OCI-LY7 (cell line): ENCODE measurements at regions not wholly inside any gene's neighbourhood (a gene's known extent, or its start where the extent isn't known, plus 50 kb on each side); places are given as distances from the start of the nearest gene placed in this dataset.

Experiments
- EZH2phosphoT487 ChIP-seq: fragments of 200-600 bp; sonication (generic); IDR thresholded peaks from 2 replicates; pipeline ENCODE4 v1.6.1; 2018; ENCODE audit warnings: low read depth, borderline replicate concordance, mild to moderate bottlenecking, mixed run types, antibody characterized with exemption, low read length, moderate library complexity, mixed read lengths
- TF ChIP-seq, protein P1 (sequence below): fragments of 200-600 bp; sonication (generic); conservative IDR thresholded peaks from 2 replicates; pipeline ENCODE4 v1.5.1; 2014; ENCODE audit warnings: mild to moderate bottlenecking, antibody characterized with exemption, low read length, moderate library complexity, mixed read lengths

DNA sequence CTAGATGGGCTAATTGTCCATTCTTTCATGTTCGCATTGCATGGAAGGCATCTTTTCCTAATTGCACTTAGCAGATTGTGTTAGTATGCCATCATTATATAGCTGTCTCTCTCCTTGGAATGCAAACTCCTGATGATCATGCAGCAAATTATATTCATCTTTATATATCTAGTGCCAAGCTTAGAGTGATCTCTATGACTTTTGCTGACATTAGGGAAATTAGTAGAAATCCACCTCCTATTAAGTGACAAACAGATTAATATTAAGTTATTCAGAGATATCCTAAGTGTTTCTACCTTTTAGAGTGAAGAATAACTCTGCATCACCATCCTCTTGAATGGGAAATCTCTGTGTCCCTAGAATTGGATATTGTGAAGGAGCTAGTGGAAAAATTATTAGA is 185.6 kb downstream of the FOXG1 start:
- no peak for TF ChIP-seq EZH2phosphoT487
- TF ChIP-seq, protein P1, sequence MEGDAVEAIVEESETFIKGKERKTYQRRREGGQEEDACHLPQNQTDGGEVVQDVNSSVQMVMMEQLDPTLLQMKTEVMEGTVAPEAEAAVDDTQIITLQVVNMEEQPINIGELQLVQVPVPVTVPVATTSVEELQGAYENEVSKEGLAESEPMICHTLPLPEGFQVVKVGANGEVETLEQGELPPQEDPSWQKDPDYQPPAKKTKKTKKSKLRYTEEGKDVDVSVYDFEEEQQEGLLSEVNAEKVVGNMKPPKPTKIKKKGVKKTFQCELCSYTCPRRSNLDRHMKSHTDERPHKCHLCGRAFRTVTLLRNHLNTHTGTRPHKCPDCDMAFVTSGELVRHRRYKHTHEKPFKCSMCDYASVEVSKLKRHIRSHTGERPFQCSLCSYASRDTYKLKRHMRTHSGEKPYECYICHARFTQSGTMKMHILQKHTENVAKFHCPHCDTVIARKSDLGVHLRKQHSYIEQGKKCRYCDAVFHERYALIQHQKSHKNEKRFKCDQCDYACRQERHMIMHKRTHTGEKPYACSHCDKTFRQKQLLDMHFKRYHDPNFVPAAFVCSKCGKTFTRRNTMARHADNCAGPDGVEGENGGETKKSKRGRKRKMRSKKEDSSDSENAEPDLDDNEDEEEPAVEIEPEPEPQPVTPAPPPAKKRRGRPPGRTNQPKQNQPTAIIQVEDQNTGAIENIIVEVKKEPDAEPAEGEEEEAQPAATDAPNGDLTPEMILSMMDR: no peak
